Thymus (tissue), 11 donors: ENCODE measurements at regions not wholly inside any gene's neighbourhood (a gene's known extent, or its start where the extent isn't known, plus 50 kb on each side); places are given as distances from the start of the nearest gene placed in this dataset.

Source experiments
- DNase-seq, 9 donors: peaks; one replicate each; pipeline ENCODE4 v3.0.0-alpha.2; 2013; ENCODE audit warnings: low spot score in 9 of 9, low read depth in 6 of 9, missing footprints in 1 of 9
- H3K27ac ChIP-seq, 2 donors: one replicate each; pipeline ENCODE4 v1.5.1; 2013; ENCODE audit warnings: control low read depth in 1 of 2, low read depth in 1 of 2, low read length in 1 of 2, mild to moderate bottlenecking in 1 of 2, moderate library complexity in 1 of 2
- H3K27me3 ChIP-seq, 2 donors: one replicate each; pipeline ENCODE4 v1.5.1; 2013; ENCODE audit warnings: low read length in 1 of 2; ENCODE audit not compliant: control insufficient read depth in 2 of 2, insufficient read depth in 1 of 2
- H3K36me3 ChIP-seq, 2 donors: one replicate each; pipeline ENCODE4 v1.5.1; 2013; ENCODE audit warnings: low read length in 1 of 2, mild to moderate bottlenecking in 1 of 2, moderate library complexity in 1 of 2; ENCODE audit not compliant: control insufficient read depth in 2 of 2, insufficient read depth in 2 of 2
- H3K4me1 ChIP-seq, 2 donors: one replicate each; pipeline ENCODE4 v1.5.1; 2013; ENCODE audit warnings: low read length in 2 of 2; ENCODE audit not compliant: control insufficient read depth in 2 of 2, insufficient read depth in 2 of 2
- H3K4me3 ChIP-seq, 2 donors: one replicate each; pipeline ENCODE4 v1.5.1; 2013; ENCODE audit warnings: low read length in 2 of 2, control low read depth in 1 of 2, mild to moderate bottlenecking in 1 of 2
- H3K9me3 ChIP-seq, 2 donors: one replicate each; pipeline ENCODE4 v1.5.1; 2013; ENCODE audit warnings: low read length in 1 of 2, mild to moderate bottlenecking in 1 of 2; ENCODE audit not compliant: control insufficient read depth in 2 of 2, insufficient read depth in 1 of 2
- WGBS: extraction: QIAGEN DNeasy Blood & Tissue Kit; methylation state at CpG from one replicate; pipeline ENCODE4 v1.1.7; 2013; 5-methylcytosine and 5-hydroxymethylcytosine counted together
- donor health status: healthy.

GRCh38 chr7:88668591-88668990 lies 90.9 kb upstream of the ZNF804B start:
- 88% methylated on average over 1 of the region's 1 CpG for WGBS
- Histone ChIP-seq H3K27ac (no peak overlapping the region), H3K36me3 (no peaks in the 10 kb centered on the region), H3K4me3 (no peak overlapping the region), H3K27me3 (no peaks in the 10 kb centered on the region), H3K4me1 (no peaks in the 10 kb centered on the region), H3K9me3 (no peaks in the 10 kb centered on the region)
- DNase-seq = no peak

- Histone ChIP-seq H3K9me3 (no peaks in the 10 kb centered on the region), H3K36me3 (no peaks in the 10 kb centered on the region), H3K27me3 (no peaks in the 10 kb centered on the region), H3K27ac (no peak overlapping the region), H3K4me1 (no peaks in the 10 kb centered on the region), H3K4me3 (no peak overlapping the region)
- no peak for DNase-seq
Observed at GRCh38 chr7:88666626-88667025, 92.9 kb upstream of the ZNF804B start.

GRCh38 chr7:88665892-88666514 lies 93.5 kb upstream of the ZNF804B start:
- H3K27me3 ChIP-seq = no peaks in the 10 kb centered on the region
- no peaks in the 10 kb centered on the region for H3K36me3 ChIP-seq
- no peaks in the 10 kb centered on the region for H3K4me1 ChIP-seq
- no peak for DNase-seq
- H3K9me3 ChIP-seq = no peaks in the 10 kb centered on the region
- no peak overlapping the region for H3K27ac ChIP-seq
- no peak overlapping the region for H3K4me3 ChIP-seq
- WGBS = 81% methylated on average over 3 of the region's 3 CpGs

- Histone ChIP-seq H3K9me3 (no peaks in the 10 kb centered on the region), H3K4me3 (no peak overlapping the region), H3K4me1 (no peaks in the 10 kb centered on the region), H3K27me3 (no peaks in the 10 kb centered on the region), H3K27ac (no peak overlapping the region), H3K36me3 (no peaks in the 10 kb centered on the region)
- no peak for DNase-seq
- WGBS = 92% methylated on average over 1 of the region's 1 CpG
Observed at GRCh38 chr7:88664630-88665233, 94.8 kb upstream of the ZNF804B start.

GRCh38 chr7:88661921-88662320 lies 97.6 kb upstream of the ZNF804B start:
- H3K4me3 ChIP-seq = no peak overlapping the region
- H3K27me3 ChIP-seq = no peaks in the 10 kb centered on the region
- no peaks in the 10 kb centered on the region for H3K9me3 ChIP-seq
- no peak overlapping the region for H3K27ac ChIP-seq
- DNase-seq = no peak
- no peaks in the 10 kb centered on the region for H3K36me3 ChIP-seq
- WGBS = 94% methylated on average over 3 of the region's 3 CpGs
- H3K4me1 ChIP-seq = no peaks in the 10 kb centered on the region

GRCh38 chr7:88647825-88648224 lies 111.7 kb upstream of the ZNF804B start:
- Histone ChIP-seq H3K27ac (no peak overlapping the region), H3K4me1 (no peaks in the 10 kb centered on the region), H3K4me3 (no peak overlapping the region), H3K36me3 (no peaks in the 10 kb centered on the region), H3K27me3 (no peaks in the 10 kb centered on the region), H3K9me3 (no peaks in the 10 kb centered on the region)
- 84% methylated on average over 2 of the region's 2 CpGs for WGBS
- DNase-seq = no peak

GRCh38 chr7:88638583-88638982 lies 120.9 kb upstream of the ZNF804B start:
- H3K27ac ChIP-seq = no peak overlapping the region
- DNase-seq = no peak
- no peak overlapping the region for H3K4me3 ChIP-seq
- no peaks in the 10 kb centered on the region for H3K27me3 ChIP-seq
- H3K36me3 ChIP-seq = no peaks in the 10 kb centered on the region
- no peaks in the 10 kb centered on the region for H3K9me3 ChIP-seq
- WGBS = 92% methylated on average over 6 of the region's 6 CpGs
- no peaks in the 10 kb centered on the region for H3K4me1 ChIP-seq

GRCh38 chr7:88637795-88638194 lies 121.7 kb upstream of the ZNF804B start:
- Histone ChIP-seq H3K4me3 (no peak overlapping the region), H3K36me3 (no peaks in the 10 kb centered on the region), H3K4me1 (no peaks in the 10 kb centered on the region), H3K9me3 (no peaks in the 10 kb centered on the region), H3K27ac (no peak overlapping the region), H3K27me3 (no peaks in the 10 kb centered on the region)
- no peak for DNase-seq

GRCh38 chr7:88635149-88635548 lies 124.4 kb upstream of the ZNF804B start:
- no peak for DNase-seq
- no peaks in the 10 kb centered on the region for H3K4me1 ChIP-seq
- H3K27ac ChIP-seq = no peak overlapping the region
- H3K36me3 ChIP-seq = no peaks in the 10 kb centered on the region
- no peak overlapping the region for H3K4me3 ChIP-seq
- no peaks in the 10 kb centered on the region for H3K27me3 ChIP-seq
- no peaks in the 10 kb centered on the region for H3K9me3 ChIP-seq
- WGBS = 54% methylated on average over 1 of the region's 1 CpG
